ENCODE measurements at regions not wholly inside any gene's neighbourhood (a gene's known extent, or its start where the extent isn't known, plus 50 kb on each side); places are given as distances from the start of the nearest gene placed in this dataset.

GRCh38 chr13:50071379-50071778 lies 56.1 kb downstream of the KCNRG start:
- H3K4me3 ChIP-seq (ENCODE audit: low read depth, low read length) = no peak overlapping the region
- TF ChIP-seq, protein P1, sequence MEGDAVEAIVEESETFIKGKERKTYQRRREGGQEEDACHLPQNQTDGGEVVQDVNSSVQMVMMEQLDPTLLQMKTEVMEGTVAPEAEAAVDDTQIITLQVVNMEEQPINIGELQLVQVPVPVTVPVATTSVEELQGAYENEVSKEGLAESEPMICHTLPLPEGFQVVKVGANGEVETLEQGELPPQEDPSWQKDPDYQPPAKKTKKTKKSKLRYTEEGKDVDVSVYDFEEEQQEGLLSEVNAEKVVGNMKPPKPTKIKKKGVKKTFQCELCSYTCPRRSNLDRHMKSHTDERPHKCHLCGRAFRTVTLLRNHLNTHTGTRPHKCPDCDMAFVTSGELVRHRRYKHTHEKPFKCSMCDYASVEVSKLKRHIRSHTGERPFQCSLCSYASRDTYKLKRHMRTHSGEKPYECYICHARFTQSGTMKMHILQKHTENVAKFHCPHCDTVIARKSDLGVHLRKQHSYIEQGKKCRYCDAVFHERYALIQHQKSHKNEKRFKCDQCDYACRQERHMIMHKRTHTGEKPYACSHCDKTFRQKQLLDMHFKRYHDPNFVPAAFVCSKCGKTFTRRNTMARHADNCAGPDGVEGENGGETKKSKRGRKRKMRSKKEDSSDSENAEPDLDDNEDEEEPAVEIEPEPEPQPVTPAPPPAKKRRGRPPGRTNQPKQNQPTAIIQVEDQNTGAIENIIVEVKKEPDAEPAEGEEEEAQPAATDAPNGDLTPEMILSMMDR (IDR thresholded peaks at IDR 0.05; ENCODE audit: low read depth, low read length, missing control alignments) = no peak
- no peak for DNase-seq (ENCODE audit: low read depth)

- no peak for DNase-seq (ENCODE audit: low read depth)
- H3K4me3 ChIP-seq (ENCODE audit: low read depth, low read length) = no peak overlapping the region
- TF ChIP-seq, protein P1 (IDR thresholded peaks at IDR 0.05; ENCODE audit: low read depth, low read length, missing control alignments) = no peak
Measured at GRCh38 chr13:50072676-50073075, 57.4 kb downstream of the KCNRG start.

GRCh38 chr13:50073340-50073739 lies 58.1 kb downstream of the KCNRG start:
- no peak for DNase-seq (ENCODE audit: low read depth)
- H3K4me3 ChIP-seq (ENCODE audit: low read depth, low read length) = no peak overlapping the region
- TF ChIP-seq, protein P1 (IDR thresholded peaks at IDR 0.05; ENCODE audit: low read depth, low read length, missing control alignments) = no peak

GRCh38 chr13:50074843-50075242 lies 59.6 kb downstream of the KCNRG start:
- DNase-seq (ENCODE audit: low read depth) = no peak
- no peak overlapping the region; the same call in 1 of the 2 replicates for H3K4me3 ChIP-seq (ENCODE audit: low read depth, low read length)
- TF ChIP-seq, protein P1 (IDR thresholded peaks at IDR 0.05; ENCODE audit: low read depth, low read length, missing control alignments) = no peak

DNA sequence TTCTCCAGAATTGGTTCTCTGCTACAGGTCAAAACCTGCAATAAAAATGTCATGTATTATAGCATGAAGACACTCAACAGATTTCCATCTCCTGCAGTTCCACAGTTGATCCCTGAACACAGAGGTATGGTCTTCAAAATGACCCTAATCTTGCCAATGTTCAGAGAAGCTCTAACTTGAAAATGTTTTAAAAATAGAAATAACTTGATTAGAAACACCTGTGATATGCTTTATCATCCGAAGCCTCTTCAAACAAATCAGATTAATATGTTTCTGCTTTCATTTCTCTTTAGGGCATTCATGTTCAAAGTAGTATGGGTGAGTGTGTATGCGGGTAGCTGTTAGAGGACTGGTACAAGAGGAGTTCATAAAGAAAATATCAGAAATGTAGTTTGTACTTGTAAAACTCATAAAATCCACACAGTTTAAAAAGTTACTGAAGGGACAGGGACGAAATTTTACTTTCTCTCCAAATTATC lies 60.4 kb downstream of the KCNRG start:
- DNase-seq (ENCODE audit: low read depth) = no peak
- TF ChIP-seq, protein P1 (IDR thresholded peaks at IDR 0.05; ENCODE audit: low read depth, low read length, missing control alignments) = no peak
- peak overlapping the region; percentile 42; the same call in 1 of the 2 replicates for H3K4me3 ChIP-seq (ENCODE audit: low read depth, low read length)

DNA sequence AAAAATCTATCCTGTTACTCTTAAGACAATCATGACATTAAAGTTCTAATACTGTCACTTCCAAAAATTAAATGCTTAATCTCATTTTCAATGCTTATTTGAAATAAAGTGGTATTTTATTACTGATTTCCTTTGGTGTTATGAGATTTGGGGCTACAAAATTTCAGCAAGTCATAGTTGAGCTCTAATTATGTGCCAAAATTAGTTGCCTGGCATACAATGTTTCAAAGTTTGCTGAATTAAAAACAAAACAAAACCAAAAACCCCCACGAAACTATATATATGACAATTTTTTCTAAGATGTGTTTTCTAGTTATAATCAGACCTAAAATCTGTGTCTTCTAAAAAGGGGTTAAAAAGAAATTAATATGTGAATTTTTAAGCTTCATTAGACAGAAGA lies 62.2 kb downstream of the KCNRG start:
- TF ChIP-seq, protein P1 (IDR thresholded peaks at IDR 0.05; ENCODE audit: low read depth, low read length, missing control alignments) = no peak
- H3K4me3 ChIP-seq (ENCODE audit: low read depth, low read length) = peak overlapping the region; percentile 21; the same call in 1 of the 2 replicates
- no peak for DNase-seq (ENCODE audit: low read depth)

- peak overlapping the region; percentile 83 for H3K4me3 ChIP-seq (ENCODE audit: low read depth, low read length)
- TF ChIP-seq, protein P1 (IDR thresholded peaks at IDR 0.05; ENCODE audit: low read depth, low read length, missing control alignments) = no peak
- no peak for DNase-seq (ENCODE audit: low read depth)
Measured at GRCh38 chr13:50078231-50078894, 63.1 kb downstream of the KCNRG start.

Data from GM12864 (cell line).